KBM-7 (cell line): ENCODE measurements at regions not wholly inside any gene's neighbourhood (a gene's known extent, or its start where the extent isn't known, plus 50 kb on each side); places are given as distances from the start of the nearest gene placed in this dataset.

Experiments
- DNase-seq: peaks from one replicate; pipeline ENCODE4 v3.0.0-alpha.2; 2015
- in situ Hi-C: fragments of 300-500 bp; cut with MboI; formaldehyde crosslinking; loops from 2 replicates; pipeline ENCODE4 v1.14.3; 2020; ENCODE audit warnings: low sequenced_read_pairs, low pct_unique_long_range_greater_than_20kb, mixed read lengths

- in situ Hi-C loops, result no loop called here
- no peak for DNase-seq
Measured at GRCh38 chr3:127408684-127409420, 121.0 kb upstream of the PRR20G start.

GRCh38 chr3:127408022-127408683, 120.3 kb upstream of the PRR20G start:
- in situ Hi-C loops, result no loop called here
- DNase-seq, result no peak

GRCh38 chr3:127407026-127407939, 119.4 kb upstream of the PRR20G start:
- in situ Hi-C loops, result no loop called here
- no peak for DNase-seq

- in situ Hi-C loops, result no loop called here
- peak; percentile 20 for DNase-seq
Measured at GRCh38 chr3:127406309-127407025, 118.6 kb upstream of the PRR20G start.

- DNase-seq, result no peak
Measured at GRCh38 chr3:127405791-127406190, 117.9 kb upstream of the PRR20G start.

GRCh38 chr3:127405010-127405598, 117.3 kb upstream of the PRR20G start:
- in situ Hi-C loops, result no loop called here

More at GRCh38 chr3:127405791-127406190, 117.9 kb upstream of the PRR20G start:
- in situ Hi-C loops, result no loop called here

GRCh38 chr3:127404221-127405009, 116.6 kb upstream of the PRR20G start:
- DNase-seq, result no peak
- in situ Hi-C loops, result no loop called here

More at GRCh38 chr3:127405010-127405598, 117.3 kb upstream of the PRR20G start:
- DNase-seq, result no peak

GRCh38 chr3:127403795-127404194, 115.9 kb upstream of the PRR20G start:
- no peak for DNase-seq
- in situ Hi-C loops, result no loop called here

- in situ Hi-C loops, result no loop called here
- DNase-seq, result no peak
Measured at GRCh38 chr3:127399154-127399553, 111.3 kb upstream of the PRR20G start.

GRCh38 chr3:127396473-127396872, 108.6 kb upstream of the PRR20G start:
- no peak for DNase-seq
- in situ Hi-C loops, result no loop called here

GRCh38 chr3:127395663-127396355, 108.0 kb upstream of the PRR20G start:
- in situ Hi-C loops, result no loop called here
- DNase-seq, result no peak

- in situ Hi-C loops, result no loop called here
- DNase-seq, result no peak
Measured at GRCh38 chr3:127394984-127395662, 107.3 kb upstream of the PRR20G start.

GRCh38 chr3:127394031-127394430, 106.2 kb upstream of the PRR20G start:
- DNase-seq, result no peak
- in situ Hi-C loops, result no loop called here

GRCh38 chr3:127393131-127393820, 105.4 kb upstream of the PRR20G start:
- in situ Hi-C loops, result no loop called here
- no peak for DNase-seq

GRCh38 chr3:127392156-127392490, 104.3 kb upstream of the PRR20G start:
- DNase-seq, result no peak
- in situ Hi-C loops, result no loop called here

GRCh38 chr3:127391436-127392155, 103.8 kb upstream of the PRR20G start:
- in situ Hi-C loops, result no loop called here
- DNase-seq, result no peak
